GM12875 (cell line): ENCODE measurements at regions not wholly inside any gene's neighbourhood (a gene's known extent, or its start where the extent isn't known, plus 50 kb on each side); places are given as distances from the start of the nearest gene placed in this dataset.

Experiments used
- H3K4me3 ChIP-seq: one replicate; pipeline ENCODE4 v1.5.1; 2011; ENCODE audit warnings: low read depth, low read length, control low read depth
- CTCF ChIP-seq: IDR thresholded peaks from 2 replicates; pipeline ENCODE4 v1.5.1; 2011; ENCODE audit warnings: low read depth, mild to moderate bottlenecking, control low read depth, inconsistent platforms, low read length, moderate library complexity, borderline replicate concordance; ENCODE audit not compliant: insufficient read depth

- TF ChIP-seq CTCF: no peak
- H3K4me3 ChIP-seq: no peak overlapping the region
Measured at GRCh38 chr6:105608711-105609374, 206.0 kb upstream of the PREP start.

GRCh38 chr6:105607636-105608621, 205.0 kb upstream of the PREP start:
- H3K4me3 ChIP-seq: no peak overlapping the region
- TF ChIP-seq CTCF: no peak

- TF ChIP-seq CTCF: no peak
- H3K4me3 ChIP-seq: no peak overlapping the region
Measured at GRCh38 chr6:105606831-105607463, 204.1 kb upstream of the PREP start.

- TF ChIP-seq CTCF: no peak
- H3K4me3 ChIP-seq: no peak overlapping the region
Measured at GRCh38 chr6:105604587-105604884, 201.7 kb upstream of the PREP start.

GRCh38 chr6:105603788-105604586, 201.1 kb upstream of the PREP start:
- no peak overlapping the region for H3K4me3 ChIP-seq
- TF ChIP-seq CTCF: no peak

GRCh38 chr6:105601541-105602236, 198.8 kb upstream of the PREP start:
- no peak for TF ChIP-seq CTCF
- no peak overlapping the region for H3K4me3 ChIP-seq
